Calu3 (cell line): ENCODE measurements at regions not wholly inside any gene's neighbourhood (a gene's known extent, or its start where the extent isn't known, plus 50 kb on each side); places are given as distances from the start of the nearest gene placed in this dataset.

Experiments used
- BruUV-seq: library from RNA; stranded (reverse); fragments of 400-500 nt; replicated peaks from 2 replicates; lab custom pipeline; 2021; lab: Mats Ljungman, UMichigan
- CTCF ChIA-PET: fragments of 300-600 bp; sonication (Branson Sonifier 250); formaldehyde crosslinking; loops from one replicate; lab custom pipeline; 2022; ENCODE audit warnings: antibody characterized with exemption; lab: Charles Lee
- DNase-seq: peaks from one replicate; pipeline ENCODE4 v3.0.0; 2022
- H3K27ac Mint-ChIP-seq: one replicate; pipeline ENCODE4 v1.8.0; 2022; ENCODE audit warnings: mixed read lengths; ENCODE audit not compliant: unreplicated experiment
- H3K27me3 Mint-ChIP-seq: one replicate; pipeline ENCODE4 v1.8.0; 2022; ENCODE audit warnings: mixed read lengths; ENCODE audit not compliant: unreplicated experiment
- H3K36me3 Mint-ChIP-seq: one replicate; pipeline ENCODE4 v1.8.0; 2022; ENCODE audit warnings: mild to moderate bottlenecking, moderate library complexity, mixed read lengths; ENCODE audit not compliant: insufficient read depth, unreplicated experiment
- H3K4me1 Mint-ChIP-seq: one replicate; pipeline ENCODE4 v1.8.0; 2022; ENCODE audit warnings: mild to moderate bottlenecking, low read depth, mixed read lengths; ENCODE audit not compliant: unreplicated experiment
- H3K4me3 Mint-ChIP-seq: one replicate; pipeline ENCODE4 v1.8.0; 2022; ENCODE audit warnings: mild to moderate bottlenecking, low read depth, moderate library complexity, mixed read lengths; ENCODE audit not compliant: unreplicated experiment
- H3K9me3 Mint-ChIP-seq: one replicate; pipeline ENCODE4 v1.8.0; 2022; ENCODE audit warnings: low read depth, mixed read lengths; ENCODE audit not compliant: unreplicated experiment
- CTCF ChIP-seq: fragments of 200-600 bp; IDR thresholded peaks from one replicate; pipeline ENCODE4 v1.8.0; 2022; ENCODE audit warnings: antibody characterized with exemption; ENCODE audit not compliant: unreplicated experiment
- intact Hi-C: fragments of 100-400 bp; cut with micrococcal nuclease; formaldehyde crosslinking; loops from one replicate; pipeline ENCODE4 v1.10.0; 2022; ENCODE audit not compliant: unreplicated experiment

GRCh38 chr7:25583621-25584020 is 355.3 kb upstream of the NPVF start:
- H3K9me3 Mint-ChIP-seq, result no peaks in the 10 kb centered on the region
- H3K36me3 Mint-ChIP-seq, result no peaks in the 10 kb centered on the region
- CTCF ChIA-PET, result no interaction called here
- no peak for TF ChIP-seq CTCF
- H3K4me1 Mint-ChIP-seq, result no peaks in the 10 kb centered on the region
- no TSS peak for BruUV-seq
- no peak overlapping the region for H3K4me3 Mint-ChIP-seq
- no peak for DNase-seq
- H3K27me3 Mint-ChIP-seq, result peaks cover 95% of the 10 kb centered on the region
- intact Hi-C loops, result no loop called here
- no peak overlapping the region for H3K27ac Mint-ChIP-seq

- intact Hi-C loops, result no loop called here
- Mint-ChIP-seq H3K27ac (no peak overlapping the region), H3K9me3 (no peaks in the 10 kb centered on the region), H3K4me1 (no peaks in the 10 kb centered on the region), H3K4me3 (no peak overlapping the region), H3K27me3 (peaks cover 95% of the 10 kb centered on the region), H3K36me3 (no peaks in the 10 kb centered on the region)
- DNase-seq, result no peak
- TF ChIP-seq CTCF, result no peak
- no TSS peak for BruUV-seq
- CTCF ChIA-PET, result no interaction called here
Measured at GRCh38 chr7:25584112-25584938, 356.0 kb upstream of the NPVF start.

- Mint-ChIP-seq H3K9me3 (no peaks in the 10 kb centered on the region), H3K4me1 (no peaks in the 10 kb centered on the region), H3K27ac (no peak overlapping the region), H3K4me3 (no peak overlapping the region), H3K27me3 (peaks cover 88% of the 10 kb centered on the region), H3K36me3 (no peaks in the 10 kb centered on the region)
- CTCF ChIA-PET, result interaction anchor here (0.5 to 0.6 kb wide), 2 partner anchors 177 to 284 kb away, joined by 3 read pairs; no protein-coding TSS in a partner anchor
- no peak for DNase-seq
- intact Hi-C loops, result no loop called here
- TF ChIP-seq CTCF, result no peak
- no TSS peak for BruUV-seq
Measured at GRCh38 chr7:25586513-25586912, 358.2 kb upstream of the NPVF start.

GRCh38 chr7:25594122-25594521 is 365.8 kb upstream of the NPVF start:
- CTCF ChIA-PET, result no interaction called here
- intact Hi-C loops, result no loop called here

More at GRCh38 chr7:25594122-25594521, 365.8 kb upstream of the NPVF start:
- no TSS peak for BruUV-seq
- no peak for TF ChIP-seq CTCF
- DNase-seq, result no peak
- no peak overlapping the region for H3K27ac Mint-ChIP-seq
- no peak overlapping the region for H3K4me3 Mint-ChIP-seq
- H3K27me3 Mint-ChIP-seq, result peaks cover 79% of the 10 kb centered on the region
- no peaks in the 10 kb centered on the region for H3K4me1 Mint-ChIP-seq
- peaks cover 2% of the 10 kb centered on the region for H3K9me3 Mint-ChIP-seq
- H3K36me3 Mint-ChIP-seq, result no peaks in the 10 kb centered on the region
